ENCODE measurements at regions not wholly inside any gene's neighbourhood (a gene's known extent, or its start where the extent isn't known, plus 50 kb on each side); places are given as distances from the start of the nearest gene placed in this dataset.
A peak's percentile ranks its signal among the peaks of the same experiment; 100 is the strongest.

- Mint-ChIP-seq H3K36me3 (ENCODE audit: insufficient read depth in 1 of 3, low read depth in 3 of 3) (no peaks in the 10 kb centered on the region), H3K9me3 (no peaks in the 10 kb centered on the region), H3K27ac (no peak overlapping the region), H3K4me3 (no peak overlapping the region), H3K4me1 (peaks cover 4% of the 10 kb centered on the region in 2 experiments; a peak in 2 of 4 replicates), H3K27me3 (ENCODE audit: low read depth) (no peaks in the 10 kb centered on the region)
- Histone ChIP-seq H3K18ac (ENCODE audit: insufficient read length, low read depth, low read length) (no peak overlapping the region), H3K27ac (ENCODE audit: insufficient read length, low read depth, low read length) (no peak overlapping the region), H3K4ac (ENCODE audit: low read depth, low read length) (no peak overlapping the region), H4K91ac (ENCODE audit: insufficient read length, low read depth, low read length) (no peak overlapping the region), H3K79me1 (ENCODE audit: insufficient read depth, low read depth, low read length, poor library complexity, severe bottlenecking) (no peaks in the 10 kb centered on the region), H2BK20ac (ENCODE audit: low read depth, low read length, poor library complexity, severe bottlenecking) (no peak overlapping the region), H3K79me2 (ENCODE audit: insufficient read depth, low read length) (no peaks in the 10 kb centered on the region), H3K23me2 (ENCODE audit: insufficient read length, low read depth, low read length, poor library complexity, severe bottlenecking) (no peaks in the 10 kb centered on the region), H3K56ac (ENCODE audit: insufficient read length, low read depth, low read length) (no peak overlapping the region), H2AFZ (ENCODE audit: low read length) (no peak overlapping the region), H3K9me3 (ENCODE audit: control insufficient read depth, low read depth, low read length) (no peaks in the 10 kb centered on the region), H2BK15ac (ENCODE audit: low read depth, low read length) (no peak overlapping the region), H2AK5ac (ENCODE audit: insufficient read length, low read length) (no peak overlapping the region), H4K20me1 (ENCODE audit: control insufficient read depth, insufficient read depth, insufficient read length) (no peaks in the 10 kb centered on the region), H3K4me1 (ENCODE audit: insufficient read depth, low read length) (no peaks in the 10 kb centered on the region), H4K8ac (replicated peaks; ENCODE audit: insufficient read length, low read depth, low read length) (no peak overlapping the region), H3T11ph (ENCODE audit: low read length) (no peak overlapping the region), H3K9ac (ENCODE audit: extremely low read depth, insufficient read length, low read length) (no peak overlapping the region), H3K23ac (ENCODE audit: insufficient read length, low read depth, low read length) (no peak overlapping the region), H3K14ac (ENCODE audit: insufficient read depth, low read length) (no peak overlapping the region), H3K27me3 (ENCODE audit: insufficient read depth, low read length) (no peaks in the 10 kb centered on the region), H2BK120ac (ENCODE audit: low read depth, low read length, poor library complexity, severe bottlenecking) (no peak overlapping the region), H2BK5ac (ENCODE audit: insufficient read length, low read length) (no peak overlapping the region), H2BK12ac (ENCODE audit: insufficient read length, low read depth, low read length) (no peak overlapping the region), H3K4me2 (ENCODE audit: insufficient read depth, insufficient read length, low read length) (no peak overlapping the region), H4K5ac (ENCODE audit: insufficient read length, low read depth, low read length) (no peak overlapping the region)
- WGBS (ENCODE audit: extremely low coverage, insufficient read length, low lambda C conversion rate), result no CpG with 5 or more reads among the region's 1 CpG
- TF ChIP-seq CTCF (conservative IDR thresholded peaks at IDR 0.05), result peak; percentile 40; the same call in 1 of the 3 replicates
- no peak for DNase-seq
These were observed 670.4 kb downstream of the KCNJ3 start for GRCh38 chr2:155368934-155369333.

Measured in H9 (cell line).